ENCODE measurements at regions not wholly inside any gene's neighbourhood (a gene's known extent, or its start where the extent isn't known, plus 50 kb on each side); places are given as distances from the start of the nearest gene placed in this dataset.

DNA sequence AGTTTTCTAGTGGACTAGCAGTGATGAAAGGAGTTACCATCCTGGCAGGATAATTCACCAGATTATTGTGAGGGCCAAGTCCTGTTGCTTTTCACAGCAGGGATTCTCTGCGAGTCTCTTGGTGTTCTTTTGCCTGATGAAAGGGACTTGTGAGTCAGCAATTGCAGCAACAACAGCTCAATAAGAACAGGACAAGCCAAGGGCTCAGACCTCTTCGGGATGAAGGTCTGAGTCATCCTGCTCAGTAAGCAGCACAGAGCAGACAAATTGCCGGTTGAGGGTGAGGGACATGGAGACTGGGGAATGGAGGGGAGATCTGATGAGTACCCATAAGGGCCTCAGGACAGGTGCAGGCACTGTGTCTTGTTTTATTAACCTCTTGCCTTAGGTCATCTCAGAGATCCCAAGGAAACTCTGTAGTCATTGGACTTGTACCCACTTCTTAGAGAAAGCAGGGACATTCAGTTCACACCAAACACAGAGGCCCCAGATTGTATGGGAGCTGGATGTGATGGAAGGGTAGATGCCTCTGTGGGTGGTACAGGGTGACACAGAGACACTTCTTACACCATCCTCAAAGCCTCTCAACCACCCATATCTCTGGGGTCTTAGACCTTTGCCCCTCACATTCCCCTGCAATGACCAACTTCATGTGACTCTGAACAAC is 173.8 kb upstream of the TLE3 start:
- H3K4me3 ChIP-seq, result no peak overlapping the region
- no peak overlapping the region for H2AFZ ChIP-seq (ENCODE audit: control insufficient read depth, low read depth, low read length)
- in situ Hi-C loops (cut with MboI) (no loop called here), intact Hi-C loops (cut with micrococcal nuclease; ENCODE audit: unreplicated experiment) (no loop called here)
- BruUV-seq (replicated peaks), result no TSS peak
- no peaks in the 10 kb centered on the region for H4K20me1 ChIP-seq (ENCODE audit: control insufficient read depth, insufficient read depth)
- no peak overlapping the region for H3K4me2 ChIP-seq (ENCODE audit: control insufficient read depth, insufficient read depth)
- H3K79me2 ChIP-seq (ENCODE audit: control insufficient read depth, insufficient read depth, low read length), result no peaks in the 10 kb centered on the region
- ATAC-seq, result no peak
- RAD21 ChIA-PET (ENCODE audit: unreplicated experiment), result interaction anchor here (0.9 kb wide), 1 partner anchor 29 kb away, joined by 3 read pairs; no protein-coding TSS in a partner anchor
- 15% methylated on average over 3 of the region's 3 CpGs for WGBS (ENCODE audit: insufficient coverage, insufficient replicate concordance, low lambda C conversion rate, missing lambda C conversion rate)
- CTCF ChIA-PET, result no interaction called here
- TF ChIP-seq KAT2A (conservative IDR thresholded peaks at IDR 0.05; ENCODE audit: control insufficient read depth, low read depth, low read length) (no peak), RAD21 (IDR thresholded peaks at IDR 0.05; ENCODE audit: insufficient read depth, low read depth, low read length) (no peak), SMARCA5 (IDR thresholded peaks at IDR 0.05) (no peak), KDM1A (IDR thresholded peaks at IDR 0.05; ENCODE audit: borderline replicate concordance) (no peak), RB1 (IDR thresholded peaks at IDR 0.05; ENCODE audit: borderline replicate concordance) (no peak), LARP7 (IDR thresholded peaks at IDR 0.05) (no peak), KLF5 (IDR thresholded peaks at IDR 0.05; ENCODE audit: partially characterized antibody) (no peak), ZBED1 (IDR thresholded peaks at IDR 0.05; ENCODE audit: borderline replicate concordance) (no peak), TAF1 (IDR thresholded peaks at IDR 0.05; ENCODE audit: borderline replicate concordance, low read depth, low read length) (no peak), SMAD1 (IDR thresholded peaks at IDR 0.05; ENCODE audit: low read depth, partially characterized antibody) (no peak), SIX5 (IDR thresholded peaks at IDR 0.05; ENCODE audit: low read depth, low read length, severe bottlenecking) (no peak)
- TF ChIP-seq, protein P1, sequence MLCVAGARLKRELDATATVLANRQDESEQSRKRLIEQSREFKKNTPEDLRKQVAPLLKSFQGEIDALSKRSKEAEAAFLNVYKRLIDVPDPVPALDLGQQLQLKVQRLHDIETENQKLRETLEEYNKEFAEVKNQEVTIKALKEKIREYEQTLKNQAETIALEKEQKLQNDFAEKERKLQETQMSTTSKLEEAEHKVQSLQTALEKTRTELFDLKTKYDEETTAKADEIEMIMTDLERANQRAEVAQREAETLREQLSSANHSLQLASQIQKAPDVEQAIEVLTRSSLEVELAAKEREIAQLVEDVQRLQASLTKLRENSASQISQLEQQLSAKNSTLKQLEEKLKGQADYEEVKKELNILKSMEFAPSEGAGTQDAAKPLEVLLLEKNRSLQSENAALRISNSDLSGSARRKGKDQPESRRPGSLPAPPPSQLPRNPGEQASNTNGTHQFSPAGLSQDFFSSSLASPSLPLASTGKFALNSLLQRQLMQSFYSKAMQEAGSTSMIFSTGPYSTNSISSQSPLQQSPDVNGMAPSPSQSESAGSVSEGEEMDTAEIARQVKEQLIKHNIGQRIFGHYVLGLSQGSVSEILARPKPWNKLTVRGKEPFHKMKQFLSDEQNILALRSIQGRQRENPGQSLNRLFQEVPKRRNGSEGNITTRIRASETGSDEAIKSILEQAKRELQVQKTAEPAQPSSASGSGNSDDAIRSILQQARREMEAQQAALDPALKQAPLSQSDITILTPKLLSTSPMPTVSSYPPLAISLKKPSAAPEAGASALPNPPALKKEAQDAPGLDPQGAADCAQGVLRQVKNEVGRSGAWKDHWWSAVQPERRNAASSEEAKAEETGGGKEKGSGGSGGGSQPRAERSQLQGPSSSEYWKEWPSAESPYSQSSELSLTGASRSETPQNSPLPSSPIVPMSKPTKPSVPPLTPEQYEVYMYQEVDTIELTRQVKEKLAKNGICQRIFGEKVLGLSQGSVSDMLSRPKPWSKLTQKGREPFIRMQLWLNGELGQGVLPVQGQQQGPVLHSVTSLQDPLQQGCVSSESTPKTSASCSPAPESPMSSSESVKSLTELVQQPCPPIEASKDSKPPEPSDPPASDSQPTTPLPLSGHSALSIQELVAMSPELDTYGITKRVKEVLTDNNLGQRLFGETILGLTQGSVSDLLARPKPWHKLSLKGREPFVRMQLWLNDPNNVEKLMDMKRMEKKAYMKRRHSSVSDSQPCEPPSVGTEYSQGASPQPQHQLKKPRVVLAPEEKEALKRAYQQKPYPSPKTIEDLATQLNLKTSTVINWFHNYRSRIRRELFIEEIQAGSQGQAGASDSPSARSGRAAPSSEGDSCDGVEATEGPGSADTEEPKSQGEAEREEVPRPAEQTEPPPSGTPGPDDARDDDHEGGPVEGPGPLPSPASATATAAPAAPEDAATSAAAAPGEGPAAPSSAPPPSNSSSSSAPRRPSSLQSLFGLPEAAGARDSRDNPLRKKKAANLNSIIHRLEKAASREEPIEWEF (IDR thresholded peaks at IDR 0.05; ENCODE audit: insufficient replicate concordance, low read depth, low read length), result no peak
- TF ChIP-seq, protein P2, sequence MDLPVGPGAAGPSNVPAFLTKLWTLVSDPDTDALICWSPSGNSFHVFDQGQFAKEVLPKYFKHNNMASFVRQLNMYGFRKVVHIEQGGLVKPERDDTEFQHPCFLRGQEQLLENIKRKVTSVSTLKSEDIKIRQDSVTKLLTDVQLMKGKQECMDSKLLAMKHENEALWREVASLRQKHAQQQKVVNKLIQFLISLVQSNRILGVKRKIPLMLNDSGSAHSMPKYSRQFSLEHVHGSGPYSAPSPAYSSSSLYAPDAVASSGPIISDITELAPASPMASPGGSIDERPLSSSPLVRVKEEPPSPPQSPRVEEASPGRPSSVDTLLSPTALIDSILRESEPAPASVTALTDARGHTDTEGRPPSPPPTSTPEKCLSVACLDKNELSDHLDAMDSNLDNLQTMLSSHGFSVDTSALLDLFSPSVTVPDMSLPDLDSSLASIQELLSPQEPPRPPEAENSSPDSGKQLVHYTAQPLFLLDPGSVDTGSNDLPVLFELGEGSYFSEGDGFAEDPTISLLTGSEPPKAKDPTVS (IDR thresholded peaks at IDR 0.05; ENCODE audit: low read depth, low read length), result no peak
- TF ChIP-seq, protein P3, sequence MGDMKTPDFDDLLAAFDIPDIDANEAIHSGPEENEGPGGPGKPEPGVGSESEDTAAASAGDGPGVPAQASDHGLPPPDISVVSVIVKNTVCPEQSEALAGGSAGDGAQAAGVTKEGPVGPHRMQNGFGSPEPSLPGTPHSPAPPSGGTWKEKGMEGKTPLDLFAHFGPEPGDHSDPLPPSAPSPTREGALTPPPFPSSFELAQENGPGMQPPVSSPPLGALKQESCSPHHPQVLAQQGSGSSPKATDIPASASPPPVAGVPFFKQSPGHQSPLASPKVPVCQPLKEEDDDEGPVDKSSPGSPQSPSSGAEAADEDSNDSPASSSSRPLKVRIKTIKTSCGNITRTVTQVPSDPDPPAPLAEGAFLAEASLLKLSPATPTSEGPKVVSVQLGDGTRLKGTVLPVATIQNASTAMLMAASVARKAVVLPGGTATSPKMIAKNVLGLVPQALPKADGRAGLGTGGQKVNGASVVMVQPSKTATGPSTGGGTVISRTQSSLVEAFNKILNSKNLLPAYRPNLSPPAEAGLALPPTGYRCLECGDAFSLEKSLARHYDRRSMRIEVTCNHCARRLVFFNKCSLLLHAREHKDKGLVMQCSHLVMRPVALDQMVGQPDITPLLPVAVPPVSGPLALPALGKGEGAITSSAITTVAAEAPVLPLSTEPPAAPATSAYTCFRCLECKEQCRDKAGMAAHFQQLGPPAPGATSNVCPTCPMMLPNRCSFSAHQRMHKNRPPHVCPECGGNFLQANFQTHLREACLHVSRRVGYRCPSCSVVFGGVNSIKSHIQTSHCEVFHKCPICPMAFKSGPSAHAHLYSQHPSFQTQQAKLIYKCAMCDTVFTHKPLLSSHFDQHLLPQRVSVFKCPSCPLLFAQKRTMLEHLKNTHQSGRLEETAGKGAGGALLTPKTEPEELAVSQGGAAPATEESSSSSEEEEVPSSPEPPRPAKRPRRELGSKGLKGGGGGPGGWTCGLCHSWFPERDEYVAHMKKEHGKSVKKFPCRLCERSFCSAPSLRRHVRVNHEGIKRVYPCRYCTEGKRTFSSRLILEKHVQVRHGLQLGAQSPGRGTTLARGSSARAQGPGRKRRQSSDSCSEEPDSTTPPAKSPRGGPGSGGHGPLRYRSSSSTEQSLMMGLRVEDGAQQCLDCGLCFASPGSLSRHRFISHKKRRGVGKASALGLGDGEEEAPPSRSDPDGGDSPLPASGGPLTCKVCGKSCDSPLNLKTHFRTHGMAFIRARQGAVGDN (IDR thresholded peaks at IDR 0.05), result no peak
- POLR2A ChIA-PET, result interaction anchor here (0.6 kb wide), 1 partner anchor 9 kb away, joined by 3 read pairs; no protein-coding TSS in a partner anchor
- no peaks in the 10 kb centered on the region for H3K9me3 ChIP-seq (replicated peaks; ENCODE audit: control insufficient read depth, insufficient read depth, low read length)
- SMC1A ChIA-PET (ENCODE audit: uncharacterized antibody, unreplicated experiment), result no interaction called here
- H3K4me1 ChIP-seq (ENCODE audit: control insufficient read depth, insufficient read depth, low read length), result peaks cover 12% of the 10 kb centered on the region
- no peak for FAIRE-seq
- H3K27ac ChIP-seq (ENCODE audit: control insufficient read depth, insufficient read depth), result no peak overlapping the region
- no peaks in the 10 kb centered on the region for H3K36me3 ChIP-seq (ENCODE audit: control insufficient read depth in 2 of 2, insufficient read depth in 2 of 2, low read length in 1 of 2)
- no peak for DNase-seq (ENCODE audit: low read depth, low spot score)
- H3K27me3 ChIP-seq (replicated peaks in 1 of 2; ENCODE audit: control insufficient read depth in 2 of 2, insufficient read depth in 2 of 2, low read length in 1 of 2), result no peaks in the 10 kb centered on the region; a peak in 2 of 4 replicates
- H3K9ac ChIP-seq (ENCODE audit: control insufficient read depth, insufficient read depth, low read length), result no peak overlapping the region
